ENCODE measurements at regions not wholly inside any gene's neighbourhood (a gene's known extent, or its start where the extent isn't known, plus 50 kb on each side); places are given as distances from the start of the nearest gene placed in this dataset.

GRCh38 chr16:80040413-80040812, 439.9 kb upstream of the MAF start:
- H3K4me3 Mint-ChIP-seq: no peak overlapping the region
- no peaks in the 10 kb centered on the region for H3K36me3 Mint-ChIP-seq
- ATAC-seq (no peak), DNase-seq (ENCODE audit: low spot score) (no peak)
- H3K27me3 Mint-ChIP-seq (ENCODE audit: low read depth): no peaks in the 10 kb centered on the region; the same call in 1 of the 2 replicates
- H3K27ac Mint-ChIP-seq: no peak overlapping the region
- H3K4me1 Mint-ChIP-seq: no peaks in the 10 kb centered on the region
- H3K9me3 Mint-ChIP-seq: peaks cover 12% of the 10 kb centered on the region; the same call in 1 of the 2 replicates
- CTCF ChIA-PET: no interaction called here
- POLR2A ChIA-PET: no interaction called here
- no peak for TF ChIP-seq GRHL2 (CRISPR knock-in tag; IDR thresholded peaks at IDR 0.05; ENCODE audit: insufficient replicate concordance, severe bottlenecking)
- no peak for TF ChIP-seq NR1H2 (CRISPR knock-in tag; IDR thresholded peaks at IDR 0.05)
- TF ChIP-seq ZNF263 (CRISPR knock-in tag; IDR thresholded peaks at IDR 0.05; ENCODE audit: low read depth): no peak
- TF ChIP-seq ZSCAN18 (CRISPR knock-in tag; IDR thresholded peaks at IDR 0.05): no peak
- TF ChIP-seq CBFB (CRISPR knock-in tag; IDR thresholded peaks at IDR 0.05; ENCODE audit: low read depth): no peak
- no peak for TF ChIP-seq KAT7 (CRISPR knock-in tag; IDR thresholded peaks at IDR 0.05; ENCODE audit: borderline replicate concordance)
- TF ChIP-seq, protein P1, sequence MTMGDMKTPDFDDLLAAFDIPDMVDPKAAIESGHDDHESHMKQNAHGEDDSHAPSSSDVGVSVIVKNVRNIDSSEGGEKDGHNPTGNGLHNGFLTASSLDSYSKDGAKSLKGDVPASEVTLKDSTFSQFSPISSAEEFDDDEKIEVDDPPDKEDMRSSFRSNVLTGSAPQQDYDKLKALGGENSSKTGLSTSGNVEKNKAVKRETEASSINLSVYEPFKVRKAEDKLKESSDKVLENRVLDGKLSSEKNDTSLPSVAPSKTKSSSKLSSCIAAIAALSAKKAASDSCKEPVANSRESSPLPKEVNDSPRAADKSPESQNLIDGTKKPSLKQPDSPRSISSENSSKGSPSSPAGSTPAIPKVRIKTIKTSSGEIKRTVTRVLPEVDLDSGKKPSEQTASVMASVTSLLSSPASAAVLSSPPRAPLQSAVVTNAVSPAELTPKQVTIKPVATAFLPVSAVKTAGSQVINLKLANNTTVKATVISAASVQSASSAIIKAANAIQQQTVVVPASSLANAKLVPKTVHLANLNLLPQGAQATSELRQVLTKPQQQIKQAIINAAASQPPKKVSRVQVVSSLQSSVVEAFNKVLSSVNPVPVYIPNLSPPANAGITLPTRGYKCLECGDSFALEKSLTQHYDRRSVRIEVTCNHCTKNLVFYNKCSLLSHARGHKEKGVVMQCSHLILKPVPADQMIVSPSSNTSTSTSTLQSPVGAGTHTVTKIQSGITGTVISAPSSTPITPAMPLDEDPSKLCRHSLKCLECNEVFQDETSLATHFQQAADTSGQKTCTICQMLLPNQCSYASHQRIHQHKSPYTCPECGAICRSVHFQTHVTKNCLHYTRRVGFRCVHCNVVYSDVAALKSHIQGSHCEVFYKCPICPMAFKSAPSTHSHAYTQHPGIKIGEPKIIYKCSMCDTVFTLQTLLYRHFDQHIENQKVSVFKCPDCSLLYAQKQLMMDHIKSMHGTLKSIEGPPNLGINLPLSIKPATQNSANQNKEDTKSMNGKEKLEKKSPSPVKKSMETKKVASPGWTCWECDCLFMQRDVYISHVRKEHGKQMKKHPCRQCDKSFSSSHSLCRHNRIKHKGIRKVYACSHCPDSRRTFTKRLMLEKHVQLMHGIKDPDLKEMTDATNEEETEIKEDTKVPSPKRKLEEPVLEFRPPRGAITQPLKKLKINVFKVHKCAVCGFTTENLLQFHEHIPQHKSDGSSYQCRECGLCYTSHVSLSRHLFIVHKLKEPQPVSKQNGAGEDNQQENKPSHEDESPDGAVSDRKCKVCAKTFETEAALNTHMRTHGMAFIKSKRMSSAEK (CRISPR knock-in tag; IDR thresholded peaks at IDR 0.05; ENCODE audit: borderline replicate concordance): no peak
- TF ChIP-seq, protein P2, sequence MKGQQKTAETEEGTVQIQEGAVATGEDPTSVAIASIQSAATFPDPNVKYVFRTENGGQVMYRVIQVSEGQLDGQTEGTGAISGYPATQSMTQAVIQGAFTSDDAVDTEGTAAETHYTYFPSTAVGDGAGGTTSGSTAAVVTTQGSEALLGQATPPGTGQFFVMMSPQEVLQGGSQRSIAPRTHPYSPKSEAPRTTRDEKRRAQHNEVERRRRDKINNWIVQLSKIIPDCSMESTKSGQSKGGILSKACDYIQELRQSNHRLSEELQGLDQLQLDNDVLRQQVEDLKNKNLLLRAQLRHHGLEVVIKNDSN (CRISPR knock-in tag; IDR thresholded peaks at IDR 0.05): no peak
- TF ChIP-seq, protein P3, sequence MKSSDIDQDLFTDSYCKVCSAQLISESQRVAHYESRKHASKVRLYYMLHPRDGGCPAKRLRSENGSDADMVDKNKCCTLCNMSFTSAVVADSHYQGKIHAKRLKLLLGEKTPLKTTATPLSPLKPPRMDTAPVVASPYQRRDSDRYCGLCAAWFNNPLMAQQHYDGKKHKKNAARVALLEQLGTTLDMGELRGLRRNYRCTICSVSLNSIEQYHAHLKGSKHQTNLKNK (CRISPR knock-in tag; IDR thresholded peaks at IDR 0.05): no peak
- no peak for TF ChIP-seq FOXK1 (CRISPR knock-in tag; IDR thresholded peaks at IDR 0.05)
- TF ChIP-seq, protein P4, sequence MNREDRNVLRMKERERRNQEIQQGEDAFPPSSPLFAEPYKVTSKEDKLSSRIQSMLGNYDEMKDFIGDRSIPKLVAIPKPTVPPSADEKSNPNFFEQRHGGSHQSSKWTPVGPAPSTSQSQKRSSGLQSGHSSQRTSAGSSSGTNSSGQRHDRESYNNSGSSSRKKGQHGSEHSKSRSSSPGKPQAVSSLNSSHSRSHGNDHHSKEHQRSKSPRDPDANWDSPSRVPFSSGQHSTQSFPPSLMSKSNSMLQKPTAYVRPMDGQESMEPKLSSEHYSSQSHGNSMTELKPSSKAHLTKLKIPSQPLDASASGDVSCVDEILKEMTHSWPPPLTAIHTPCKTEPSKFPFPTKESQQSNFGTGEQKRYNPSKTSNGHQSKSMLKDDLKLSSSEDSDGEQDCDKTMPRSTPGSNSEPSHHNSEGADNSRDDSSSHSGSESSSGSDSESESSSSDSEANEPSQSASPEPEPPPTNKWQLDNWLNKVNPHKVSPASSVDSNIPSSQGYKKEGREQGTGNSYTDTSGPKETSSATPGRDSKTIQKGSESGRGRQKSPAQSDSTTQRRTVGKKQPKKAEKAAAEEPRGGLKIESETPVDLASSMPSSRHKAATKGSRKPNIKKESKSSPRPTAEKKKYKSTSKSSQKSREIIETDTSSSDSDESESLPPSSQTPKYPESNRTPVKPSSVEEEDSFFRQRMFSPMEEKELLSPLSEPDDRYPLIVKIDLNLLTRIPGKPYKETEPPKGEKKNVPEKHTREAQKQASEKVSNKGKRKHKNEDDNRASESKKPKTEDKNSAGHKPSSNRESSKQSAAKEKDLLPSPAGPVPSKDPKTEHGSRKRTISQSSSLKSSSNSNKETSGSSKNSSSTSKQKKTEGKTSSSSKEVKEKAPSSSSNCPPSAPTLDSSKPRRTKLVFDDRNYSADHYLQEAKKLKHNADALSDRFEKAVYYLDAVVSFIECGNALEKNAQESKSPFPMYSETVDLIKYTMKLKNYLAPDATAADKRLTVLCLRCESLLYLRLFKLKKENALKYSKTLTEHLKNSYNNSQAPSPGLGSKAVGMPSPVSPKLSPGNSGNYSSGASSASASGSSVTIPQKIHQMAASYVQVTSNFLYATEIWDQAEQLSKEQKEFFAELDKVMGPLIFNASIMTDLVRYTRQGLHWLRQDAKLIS (CRISPR knock-in tag; IDR thresholded peaks at IDR 0.05; ENCODE audit: borderline replicate concordance): no peak
- TF ChIP-seq NFYB (CRISPR knock-in tag; conservative IDR thresholded peaks at IDR 0.05; ENCODE audit: low read depth): no peak

- no peaks in the 10 kb centered on the region for H3K4me1 Mint-ChIP-seq
- no peaks in the 10 kb centered on the region; the same call in 1 of the 2 replicates for H3K27me3 Mint-ChIP-seq (ENCODE audit: low read depth)
- ChIA-PET CTCF (no interaction called here), POLR2A (no interaction called here)
- peaks cover 12% of the 10 kb centered on the region; the same call in 1 of the 2 replicates for H3K9me3 Mint-ChIP-seq
- TF ChIP-seq, protein P5, sequence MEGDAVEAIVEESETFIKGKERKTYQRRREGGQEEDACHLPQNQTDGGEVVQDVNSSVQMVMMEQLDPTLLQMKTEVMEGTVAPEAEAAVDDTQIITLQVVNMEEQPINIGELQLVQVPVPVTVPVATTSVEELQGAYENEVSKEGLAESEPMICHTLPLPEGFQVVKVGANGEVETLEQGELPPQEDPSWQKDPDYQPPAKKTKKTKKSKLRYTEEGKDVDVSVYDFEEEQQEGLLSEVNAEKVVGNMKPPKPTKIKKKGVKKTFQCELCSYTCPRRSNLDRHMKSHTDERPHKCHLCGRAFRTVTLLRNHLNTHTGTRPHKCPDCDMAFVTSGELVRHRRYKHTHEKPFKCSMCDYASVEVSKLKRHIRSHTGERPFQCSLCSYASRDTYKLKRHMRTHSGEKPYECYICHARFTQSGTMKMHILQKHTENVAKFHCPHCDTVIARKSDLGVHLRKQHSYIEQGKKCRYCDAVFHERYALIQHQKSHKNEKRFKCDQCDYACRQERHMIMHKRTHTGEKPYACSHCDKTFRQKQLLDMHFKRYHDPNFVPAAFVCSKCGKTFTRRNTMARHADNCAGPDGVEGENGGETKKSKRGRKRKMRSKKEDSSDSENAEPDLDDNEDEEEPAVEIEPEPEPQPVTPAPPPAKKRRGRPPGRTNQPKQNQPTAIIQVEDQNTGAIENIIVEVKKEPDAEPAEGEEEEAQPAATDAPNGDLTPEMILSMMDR (IDR thresholded peaks at IDR 0.05): no peak
- H3K36me3 Mint-ChIP-seq: no peaks in the 10 kb centered on the region
- no peak overlapping the region for H3K27ac Mint-ChIP-seq
- DNase-seq (ENCODE audit: low spot score): no peak
- no peak overlapping the region for H3K4me3 Mint-ChIP-seq
- ATAC-seq: no peak
Observed at GRCh38 chr16:80039777-80040176, 439.2 kb upstream of the MAF start.

Measured in WTC11 (cell line).